CD4-positive, alpha-beta T cell treated with Interleukin-15 for 1 hour (primary cell): ENCODE measurements at regions not wholly inside any gene's neighbourhood (a gene's known extent, or its start where the extent isn't known, plus 50 kb on each side); places are given as distances from the start of the nearest gene placed in this dataset.

ENCODE experiments used
- DNase-seq: peaks from one replicate; pipeline ENCODE4 v3.0.0-alpha.2; 2020

- no peak for DNase-seq
Observed at GRCh38 chr2:217258170-217258569, 398.3 kb upstream of the TNP1 start.

GRCh38 chr2:217256251-217256650 lies 396.4 kb upstream of the TNP1 start:
- no peak for DNase-seq

- DNase-seq: no peak
Observed at GRCh38 chr2:217254111-217254510, 394.2 kb upstream of the TNP1 start.

DNA sequence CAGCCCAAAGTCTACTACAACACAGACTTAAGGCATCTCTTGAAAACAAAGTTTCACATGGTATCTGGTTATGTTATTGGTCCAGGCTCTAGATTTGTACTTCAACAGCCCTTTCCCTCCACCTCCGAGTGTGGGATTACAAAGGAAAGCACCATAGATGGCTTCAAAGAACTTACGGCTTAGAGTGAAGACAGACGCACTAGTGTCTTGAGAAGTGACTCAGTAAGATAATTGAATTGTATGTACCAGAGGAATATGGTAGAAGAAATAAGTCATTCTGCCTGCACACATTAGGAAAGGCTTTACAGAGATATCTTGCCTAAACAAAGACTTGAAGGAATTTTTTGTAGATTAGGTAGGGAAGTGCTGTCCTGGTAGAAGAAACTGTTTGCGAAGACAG lies 392.3 kb upstream of the TNP1 start:
- no peak for DNase-seq

DNA sequence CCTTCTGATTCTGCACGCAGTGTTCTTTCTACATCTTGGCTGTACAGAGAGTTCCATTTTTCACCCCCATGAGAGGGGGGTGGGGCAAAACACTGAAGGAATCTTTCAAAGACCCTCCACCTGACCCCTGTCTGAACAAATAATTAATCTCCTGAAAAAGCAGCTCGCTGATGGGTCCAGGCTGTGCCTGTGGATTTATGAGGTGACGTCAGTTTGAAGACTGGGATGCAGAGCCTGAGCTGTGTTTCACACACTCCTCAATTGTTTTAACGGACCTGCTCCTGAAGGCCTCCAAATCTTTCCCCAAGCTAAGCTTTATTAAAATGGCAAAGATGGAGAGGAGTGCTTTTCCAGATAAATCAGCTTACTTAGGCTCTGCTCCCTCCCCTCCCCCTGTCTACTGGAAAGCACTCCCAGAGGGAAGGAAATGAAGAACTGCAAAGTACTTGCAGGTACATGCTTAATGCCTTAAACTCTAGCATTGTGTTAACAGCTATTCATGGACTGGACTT lies 390.2 kb upstream of the TNP1 start:
- DNase-seq: no peak

DNA sequence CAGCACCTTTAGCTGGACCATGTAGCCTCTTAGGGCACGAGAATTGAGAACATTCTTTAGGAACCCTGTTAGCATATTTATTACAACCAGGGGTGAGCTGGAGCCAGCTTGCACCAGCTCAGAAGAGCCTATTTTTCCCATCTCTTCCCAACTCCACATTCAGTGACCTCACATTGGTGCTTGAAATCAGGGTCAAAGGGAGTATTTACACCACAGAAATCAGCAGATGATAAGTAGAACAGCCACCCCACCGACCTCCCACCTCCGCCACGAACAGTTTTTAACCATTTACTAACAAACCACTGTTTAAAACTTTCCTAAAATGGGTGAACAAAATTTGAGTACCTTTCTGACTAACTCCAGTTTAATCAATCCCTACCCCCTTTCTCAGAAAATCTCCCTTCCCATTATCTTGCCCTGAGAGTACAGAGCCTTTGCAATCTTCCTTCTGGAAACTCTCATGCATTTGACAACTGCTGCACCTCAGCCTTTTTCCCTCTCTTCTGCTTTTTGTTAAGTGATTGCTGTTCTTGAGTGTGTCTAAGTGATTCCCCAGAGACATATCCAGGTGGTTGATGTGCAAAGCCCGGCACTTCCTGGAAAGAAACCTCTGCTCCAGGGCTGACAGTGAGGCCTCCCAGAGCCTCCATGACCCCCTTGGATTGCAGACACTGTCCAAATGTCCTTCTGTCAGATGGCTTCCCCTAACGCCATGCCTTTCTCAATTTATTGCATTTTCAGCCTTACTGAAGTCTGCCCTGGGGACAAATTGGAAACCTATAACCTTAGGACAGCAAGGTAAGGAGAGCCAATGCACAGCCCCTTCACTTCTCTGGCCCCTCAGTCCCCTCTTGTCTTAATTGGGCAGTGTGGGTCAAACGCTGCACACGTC lies 389.5 kb upstream of the TNP1 start:
- no peak for DNase-seq

GRCh38 chr2:217248312-217248935 lies 388.6 kb upstream of the TNP1 start:
- no peak for DNase-seq

- no peak for DNase-seq
Observed at GRCh38 chr2:217247476-217247875, 387.6 kb upstream of the TNP1 start.

DNA sequence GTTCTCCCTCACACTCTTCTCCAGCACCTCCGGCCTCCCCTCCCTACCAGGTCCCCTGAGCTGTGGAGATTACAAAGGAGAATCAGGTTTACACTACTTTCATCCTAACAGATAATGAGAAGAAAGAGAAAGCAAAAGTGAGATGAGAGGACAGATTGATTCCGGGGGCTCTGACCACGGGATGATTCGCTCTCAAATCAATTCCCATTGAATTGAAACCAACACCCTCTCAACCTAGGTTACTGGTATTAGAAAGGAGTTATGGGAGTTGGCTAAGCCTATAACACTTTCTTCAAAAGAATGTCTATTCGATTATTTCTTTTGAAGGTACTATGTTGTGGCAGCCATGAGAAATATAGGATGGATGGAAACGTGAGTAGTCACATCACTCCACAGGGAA lies 386.2 kb upstream of the TNP1 start:
- no peak for DNase-seq

GRCh38 chr2:217244815-217245214 lies 385.0 kb upstream of the TNP1 start:
- no peak for DNase-seq

DNA sequence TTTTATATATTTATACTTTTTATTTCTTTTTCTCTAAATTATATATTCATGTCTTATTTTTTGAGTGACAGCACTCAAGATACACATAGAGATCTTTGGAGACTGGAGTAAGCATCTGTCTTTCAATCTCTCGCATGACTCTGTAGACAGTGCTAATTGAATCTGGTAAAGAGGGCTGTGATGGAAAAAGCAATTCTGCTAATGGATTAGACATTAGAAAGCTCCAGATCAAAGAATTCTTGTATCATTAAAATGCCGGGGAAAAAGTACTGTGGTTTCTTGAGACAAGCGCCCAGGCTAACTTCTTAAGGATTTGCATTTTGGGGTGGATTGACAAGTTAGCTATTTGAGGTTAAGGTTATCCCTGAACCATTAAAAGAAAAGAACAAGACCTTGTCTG lies 383.1 kb upstream of the TNP1 start:
- DNase-seq: no peak

- DNase-seq: no peak
Observed at GRCh38 chr2:217231724-217232123, 371.9 kb upstream of the TNP1 start.

DNA sequence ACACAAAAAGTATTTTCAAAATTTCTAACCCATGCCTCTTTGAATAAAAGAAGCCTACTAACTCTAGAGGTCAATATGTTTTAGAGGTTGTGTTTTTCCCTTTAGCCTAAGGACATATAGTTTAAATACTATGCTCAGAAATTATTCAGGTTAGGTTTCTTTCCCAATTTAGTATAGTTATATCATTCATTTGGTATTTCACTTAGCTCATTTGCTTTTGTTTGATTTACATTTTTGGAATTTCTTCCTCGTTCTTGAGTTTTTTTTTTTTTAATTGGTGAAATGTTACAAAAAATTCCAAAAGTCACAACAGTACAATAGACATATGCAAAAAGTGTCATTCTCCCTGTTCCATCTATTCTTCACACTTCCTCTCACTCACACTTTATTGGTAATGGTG lies 371.3 kb upstream of the TNP1 start:
- no peak for DNase-seq

- DNase-seq: no peak
Observed at GRCh38 chr2:217228732-217229131, 368.9 kb upstream of the TNP1 start.

GRCh38 chr2:217227794-217228193 lies 367.9 kb upstream of the TNP1 start:
- DNase-seq: no peak

- DNase-seq: no peak
Observed at GRCh38 chr2:217225596-217225995, 365.7 kb upstream of the TNP1 start.

- no peak for DNase-seq
Observed at GRCh38 chr2:217223222-217223930, 363.5 kb upstream of the TNP1 start.

GRCh38 chr2:217222309-217222910 lies 362.5 kb upstream of the TNP1 start:
- DNase-seq: no peak

DNA sequence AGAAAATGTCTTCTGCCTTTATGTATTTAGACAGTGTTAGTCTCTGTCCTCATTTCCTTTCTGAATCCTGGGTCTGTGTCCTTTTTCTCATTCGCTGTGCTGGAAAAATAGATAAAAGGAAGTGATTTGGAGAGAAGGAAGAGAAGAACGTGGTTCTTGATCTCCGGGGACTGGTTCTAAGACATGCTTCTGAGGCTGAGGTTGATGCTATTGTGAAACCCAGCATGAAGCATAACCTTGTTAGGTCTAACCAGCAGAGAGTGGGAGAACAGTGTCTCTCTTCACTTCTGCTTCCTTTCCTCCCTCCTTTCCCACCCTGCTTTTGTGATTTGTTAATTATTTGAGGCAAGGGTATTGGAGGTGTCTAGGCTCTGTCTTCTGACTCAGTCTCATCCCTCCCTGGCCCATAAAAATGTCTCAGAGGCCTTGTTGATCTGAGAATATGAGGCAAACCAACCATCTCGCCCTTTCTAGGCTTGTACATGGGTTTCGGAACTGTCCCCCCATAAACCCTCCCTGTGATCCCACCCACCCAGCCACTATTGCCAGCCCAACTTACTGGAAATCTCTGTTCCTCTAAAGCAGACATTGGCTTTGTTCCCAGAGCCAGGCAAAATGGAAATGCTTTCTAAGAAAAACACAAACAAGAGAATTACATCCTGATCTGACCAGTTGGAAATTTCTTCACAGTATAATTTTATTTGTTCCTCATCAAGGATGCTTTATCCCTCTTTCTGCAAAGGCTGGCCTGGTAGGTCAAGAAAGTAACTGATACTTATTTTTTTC lies 360.6 kb upstream of the TNP1 start:
- DNase-seq: no peak

DNA sequence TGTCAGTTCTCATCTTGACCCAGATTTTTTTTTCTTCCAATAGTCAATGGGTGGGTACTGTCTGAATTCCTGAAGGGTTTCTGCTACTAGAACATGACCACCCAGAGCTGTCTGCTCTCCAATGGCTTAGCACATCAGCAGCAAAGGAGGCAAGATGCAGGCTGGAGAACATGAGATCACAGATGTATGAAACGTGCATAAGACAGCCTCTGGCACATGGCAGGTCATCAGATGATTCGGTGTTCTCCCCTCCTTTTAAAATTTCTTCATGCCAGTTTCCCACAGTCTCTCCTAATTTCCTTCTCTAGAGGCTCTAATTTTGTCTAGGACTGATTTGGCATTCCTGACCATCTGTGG lies 359.3 kb upstream of the TNP1 start:
- no peak for DNase-seq

DNA sequence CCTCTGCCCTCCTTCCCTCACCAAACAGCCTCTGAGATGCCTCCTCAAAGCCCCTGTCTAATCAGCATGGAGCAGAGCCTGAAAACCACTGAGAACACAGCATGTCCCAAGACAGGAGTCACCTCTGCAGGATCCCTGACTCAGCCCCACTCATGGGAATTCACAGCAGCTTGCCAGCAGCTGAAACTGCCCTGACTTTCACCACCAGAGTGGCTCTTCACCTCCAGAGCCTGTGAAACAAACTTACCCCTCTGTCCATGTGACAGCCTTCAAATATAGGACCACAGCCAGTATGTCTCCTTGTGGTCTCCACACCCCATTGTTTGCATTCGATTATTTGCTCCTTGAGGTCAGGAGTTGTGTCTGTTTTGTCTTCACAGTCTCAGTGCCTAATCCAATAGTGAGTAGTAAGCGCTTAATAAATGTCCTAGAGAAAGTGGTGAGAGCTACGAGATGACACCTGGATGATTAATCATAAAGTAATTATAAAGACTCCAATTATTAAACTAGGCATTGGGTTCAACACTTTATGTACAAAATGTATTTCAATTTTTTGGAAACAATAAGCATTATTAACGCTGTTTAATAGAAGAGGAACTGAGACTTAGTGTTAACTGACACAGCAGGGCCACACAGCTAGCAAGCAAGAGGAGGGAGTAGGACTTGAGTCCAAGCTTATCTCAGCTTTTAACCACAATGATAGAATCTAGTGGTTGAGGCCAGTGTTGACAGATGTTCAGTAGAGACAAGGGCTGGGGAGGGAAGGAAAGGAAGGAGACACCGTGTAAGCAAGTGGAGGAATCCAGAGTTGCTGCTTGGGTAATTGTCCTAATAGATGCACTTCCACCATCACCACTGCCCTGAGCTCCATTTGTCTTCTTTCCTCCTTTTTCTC lies 358.7 kb upstream of the TNP1 start:
- DNase-seq: no peak
